ENCODE measurements at regions not wholly inside any gene's neighbourhood (a gene's known extent, or its start where the extent isn't known, plus 50 kb on each side); places are given as distances from the start of the nearest gene placed in this dataset.

- Histone ChIP-seq H3K36me3 (ENCODE audit: control insufficient read depth, insufficient read depth, low read length) (no peaks in the 10 kb centered on the region), H3K4me3 (ENCODE audit: low read depth, low read length) (no peak overlapping the region), H3K27me3 (ENCODE audit: control insufficient read depth, insufficient read depth, low read length) (no peaks in the 10 kb centered on the region)
- DNase-seq (ENCODE audit: low read depth), result no peak
- TF ChIP-seq, protein P1, sequence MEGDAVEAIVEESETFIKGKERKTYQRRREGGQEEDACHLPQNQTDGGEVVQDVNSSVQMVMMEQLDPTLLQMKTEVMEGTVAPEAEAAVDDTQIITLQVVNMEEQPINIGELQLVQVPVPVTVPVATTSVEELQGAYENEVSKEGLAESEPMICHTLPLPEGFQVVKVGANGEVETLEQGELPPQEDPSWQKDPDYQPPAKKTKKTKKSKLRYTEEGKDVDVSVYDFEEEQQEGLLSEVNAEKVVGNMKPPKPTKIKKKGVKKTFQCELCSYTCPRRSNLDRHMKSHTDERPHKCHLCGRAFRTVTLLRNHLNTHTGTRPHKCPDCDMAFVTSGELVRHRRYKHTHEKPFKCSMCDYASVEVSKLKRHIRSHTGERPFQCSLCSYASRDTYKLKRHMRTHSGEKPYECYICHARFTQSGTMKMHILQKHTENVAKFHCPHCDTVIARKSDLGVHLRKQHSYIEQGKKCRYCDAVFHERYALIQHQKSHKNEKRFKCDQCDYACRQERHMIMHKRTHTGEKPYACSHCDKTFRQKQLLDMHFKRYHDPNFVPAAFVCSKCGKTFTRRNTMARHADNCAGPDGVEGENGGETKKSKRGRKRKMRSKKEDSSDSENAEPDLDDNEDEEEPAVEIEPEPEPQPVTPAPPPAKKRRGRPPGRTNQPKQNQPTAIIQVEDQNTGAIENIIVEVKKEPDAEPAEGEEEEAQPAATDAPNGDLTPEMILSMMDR (IDR thresholded peaks at IDR 0.05; ENCODE audit: insufficient read depth, low read length, poor library complexity, severe bottlenecking), result no peak
These were observed 539.6 kb downstream of the SATB2 start for GRCh38 chr2:198917926-198918720.

GRCh38 chr2:198917275-198917674 is 540.5 kb downstream of the SATB2 start:
- TF ChIP-seq, protein P1 (IDR thresholded peaks at IDR 0.05; ENCODE audit: insufficient read depth, low read length, poor library complexity, severe bottlenecking), result no peak
- Histone ChIP-seq H3K27me3 (ENCODE audit: control insufficient read depth, insufficient read depth, low read length) (no peaks in the 10 kb centered on the region), H3K4me3 (ENCODE audit: low read depth, low read length) (no peak overlapping the region), H3K36me3 (ENCODE audit: control insufficient read depth, insufficient read depth, low read length) (no peaks in the 10 kb centered on the region)
- DNase-seq (ENCODE audit: low read depth), result no peak

DNA sequence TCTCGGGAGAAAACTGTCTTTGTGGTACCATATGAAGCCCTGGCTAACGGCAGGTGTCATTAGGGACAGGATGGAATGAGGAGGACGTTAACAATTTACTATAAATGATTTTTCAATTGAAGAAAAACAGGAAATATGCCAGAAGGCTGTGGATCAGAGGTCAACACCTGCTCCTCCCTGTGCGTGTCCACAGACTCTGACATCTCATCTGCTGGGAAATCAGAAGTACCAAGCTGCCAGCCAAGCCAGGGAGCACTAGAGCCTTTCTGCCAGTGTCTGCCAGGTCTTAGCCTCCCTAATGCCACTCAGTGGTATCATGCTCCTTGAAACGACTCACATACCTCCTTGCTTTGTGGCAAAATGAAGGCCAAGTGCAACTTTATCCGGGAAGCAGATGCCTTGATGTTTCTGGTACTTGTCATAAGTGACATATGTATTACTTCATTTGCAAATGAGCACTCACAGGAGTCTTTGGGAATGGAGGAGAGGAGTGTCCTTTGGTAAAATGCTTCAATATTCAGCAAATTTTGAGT is 541.1 kb downstream of the SATB2 start:
- Histone ChIP-seq H3K27me3 (ENCODE audit: control insufficient read depth, insufficient read depth, low read length) (no peaks in the 10 kb centered on the region), H3K4me3 (ENCODE audit: low read depth, low read length) (no peak overlapping the region), H3K36me3 (ENCODE audit: control insufficient read depth, insufficient read depth, low read length) (no peaks in the 10 kb centered on the region)
- TF ChIP-seq, protein P1 (IDR thresholded peaks at IDR 0.05; ENCODE audit: insufficient read depth, low read length, poor library complexity, severe bottlenecking), result no peak
- DNase-seq (ENCODE audit: low read depth), result no peak

DNA sequence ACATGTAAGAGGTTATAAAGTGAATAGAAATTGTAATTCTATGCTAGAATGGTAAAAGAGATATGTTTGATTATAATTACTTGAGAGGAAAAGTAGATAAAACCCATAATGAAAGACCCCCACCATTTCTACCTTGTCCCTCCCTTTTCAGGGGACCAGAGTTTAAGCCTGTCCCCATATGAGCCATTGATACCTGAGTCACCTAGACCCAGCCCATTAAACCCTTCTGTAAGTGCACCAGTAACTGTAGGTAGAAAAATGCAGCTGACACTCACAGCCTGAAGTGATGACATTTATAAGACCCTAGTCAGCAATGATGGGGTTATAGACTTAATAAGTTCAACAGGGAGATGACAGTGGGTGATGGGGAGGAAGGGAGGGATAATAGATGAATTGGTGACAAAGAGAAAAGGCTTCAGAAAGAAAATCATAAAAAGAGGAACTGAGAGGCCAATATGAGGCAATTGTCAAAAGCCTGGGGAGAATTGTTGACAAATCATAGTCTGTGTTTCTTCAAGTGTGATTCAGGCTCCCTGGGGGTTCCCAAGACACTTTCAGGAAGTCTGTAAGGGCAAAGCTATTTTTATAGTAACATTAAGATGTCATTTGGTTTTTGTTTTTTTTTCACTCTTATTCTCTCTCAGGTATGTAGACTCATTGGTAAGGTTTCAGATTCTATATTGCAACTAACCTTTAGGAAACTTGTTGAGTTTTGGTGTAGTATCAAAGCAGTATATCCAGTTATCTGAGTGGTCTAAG is 544.2 kb downstream of the SATB2 start:
- TF ChIP-seq, protein P1 (IDR thresholded peaks at IDR 0.05; ENCODE audit: insufficient read depth, low read length, poor library complexity, severe bottlenecking), result no peak
- Histone ChIP-seq H3K4me3 (ENCODE audit: low read depth, low read length) (no peak overlapping the region), H3K27me3 (ENCODE audit: control insufficient read depth, insufficient read depth, low read length) (no peaks in the 10 kb centered on the region), H3K36me3 (ENCODE audit: control insufficient read depth, insufficient read depth, low read length) (no peaks in the 10 kb centered on the region)
- no peak for DNase-seq (ENCODE audit: low read depth)

GRCh38 chr2:198909525-198910267 is 548.0 kb downstream of the SATB2 start:
- no peaks in the 10 kb centered on the region for H3K36me3 ChIP-seq (ENCODE audit: control insufficient read depth, insufficient read depth, low read length)
- TF ChIP-seq, protein P1 (IDR thresholded peaks at IDR 0.05; ENCODE audit: insufficient read depth, low read length, poor library complexity, severe bottlenecking), result no peak
- no peak for DNase-seq (ENCODE audit: low read depth)

More at GRCh38 chr2:198909525-198910267, 548.0 kb downstream of the SATB2 start:
- Histone ChIP-seq H3K27me3 (ENCODE audit: control insufficient read depth, insufficient read depth, low read length) (no peaks in the 10 kb centered on the region), H3K4me3 (ENCODE audit: low read depth, low read length) (no peak overlapping the region)
